ENCODE measurements at regions not wholly inside any gene's neighbourhood (a gene's known extent, or its start where the extent isn't known, plus 50 kb on each side); places are given as distances from the start of the nearest gene placed in this dataset.

DNA sequence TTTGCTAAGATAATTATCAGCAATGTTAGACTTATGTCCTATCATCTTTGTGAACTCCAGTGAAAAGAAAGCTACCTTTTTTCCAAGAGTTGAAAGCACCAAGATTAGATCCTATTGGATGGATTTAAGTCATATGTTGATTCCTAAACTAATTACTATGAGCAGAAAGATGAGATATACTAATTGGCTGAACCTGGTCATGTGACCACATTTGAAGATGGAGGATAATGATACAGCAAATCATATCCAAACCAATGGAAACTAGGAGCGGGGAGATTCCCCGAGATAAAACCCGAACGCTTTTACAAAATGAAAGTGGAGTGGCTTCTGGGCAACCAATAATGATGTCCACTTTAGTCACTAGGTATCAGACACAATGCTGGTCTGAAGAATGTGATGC, 1060.2 kb upstream of the EEF2KMT start:
- DNase-seq (ENCODE audit: low read depth in 1 of 2, low spot score in 1 of 2), result no peak

GRCh38 chr16:6155271-6155670, 1057.7 kb upstream of the EEF2KMT start:
- no peak for DNase-seq (ENCODE audit: low read depth in 1 of 2, low spot score in 1 of 2)

DNA sequence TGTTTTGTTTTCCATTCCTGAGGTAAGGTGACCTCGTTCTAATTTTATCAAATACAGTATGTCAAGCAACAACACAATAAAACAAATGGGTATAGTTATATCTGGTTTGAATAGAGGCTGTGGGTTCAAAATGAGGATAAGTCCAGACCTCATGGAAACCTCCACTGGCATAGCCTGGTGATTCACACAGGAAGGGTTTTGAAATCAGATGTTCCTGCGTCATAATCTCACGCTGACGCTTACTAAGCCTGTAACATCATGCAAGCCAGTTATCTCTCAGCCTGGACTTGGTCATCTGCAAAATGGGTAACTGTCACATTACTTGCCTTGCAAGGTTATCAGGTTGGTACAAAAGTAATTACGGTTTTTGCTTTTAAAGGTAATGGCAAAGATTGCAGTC, 1056.3 kb upstream of the EEF2KMT start:
- no peak for DNase-seq (ENCODE audit: low read depth in 1 of 2, low spot score in 1 of 2)

GRCh38 chr16:6149031-6149430, 1051.4 kb upstream of the EEF2KMT start:
- DNase-seq (ENCODE audit: low read depth in 1 of 2, low spot score in 1 of 2), result no peak

- DNase-seq (ENCODE audit: low read depth in 1 of 2, low spot score in 1 of 2), result no peak
Observed at GRCh38 chr16:6148361-6148760, 1050.8 kb upstream of the EEF2KMT start.

GRCh38 chr16:6146874-6147425, 1049.4 kb upstream of the EEF2KMT start:
- no peak for DNase-seq (ENCODE audit: low read depth in 1 of 2, low spot score in 1 of 2)

GRCh38 chr16:6146356-6146755, 1048.8 kb upstream of the EEF2KMT start:
- DNase-seq (ENCODE audit: low read depth in 1 of 2, low spot score in 1 of 2), result no peak

DNA sequence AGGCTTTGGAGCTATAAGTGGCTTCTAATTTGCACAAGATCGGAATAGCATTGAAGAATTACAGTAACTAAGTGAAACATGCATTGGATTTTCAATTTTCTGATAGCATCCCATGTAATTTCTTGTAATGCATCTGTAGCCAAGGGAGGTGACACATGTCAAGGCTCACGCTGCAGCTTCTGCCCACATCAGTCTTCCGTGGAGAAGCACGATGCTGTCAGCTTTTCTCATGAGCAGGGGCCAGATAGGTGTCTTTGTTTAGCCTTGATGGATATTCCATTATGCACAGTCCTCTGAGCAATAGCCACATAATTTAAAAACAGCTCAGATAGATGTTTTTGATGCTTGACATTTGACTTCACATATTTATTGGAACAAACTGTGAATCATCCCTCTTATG, 1046.9 kb upstream of the EEF2KMT start:
- no peak for DNase-seq (ENCODE audit: low read depth in 1 of 2, low spot score in 1 of 2)

- no peak for DNase-seq (ENCODE audit: low read depth in 1 of 2, low spot score in 1 of 2)
Observed at GRCh38 chr16:6143020-6143419, 1045.4 kb upstream of the EEF2KMT start.

- no peak for DNase-seq (ENCODE audit: low read depth in 1 of 2, low spot score in 1 of 2)
Observed at GRCh38 chr16:6133009-6133557, 1035.5 kb upstream of the EEF2KMT start.

DNA sequence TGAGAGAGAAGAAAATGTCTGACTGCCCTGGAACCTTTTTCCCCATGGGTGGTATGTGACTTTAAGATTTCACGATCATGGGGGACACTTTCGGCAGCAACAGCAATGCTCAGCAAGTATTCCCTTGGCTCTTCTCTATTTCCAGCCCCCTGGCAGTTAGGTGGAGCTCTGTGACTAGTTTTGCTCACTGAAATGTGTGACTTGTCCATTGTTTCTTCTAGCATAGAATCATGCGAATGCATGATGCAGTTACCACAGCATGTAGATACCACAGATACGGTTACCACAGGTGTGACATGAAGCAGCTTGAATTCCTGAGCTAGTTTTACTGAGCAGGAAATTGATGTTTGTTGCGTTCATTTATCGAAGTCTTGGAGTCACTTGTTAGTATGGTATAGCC, 1034.5 kb upstream of the EEF2KMT start:
- no peak for DNase-seq (ENCODE audit: low read depth in 1 of 2, low spot score in 1 of 2)

DNA sequence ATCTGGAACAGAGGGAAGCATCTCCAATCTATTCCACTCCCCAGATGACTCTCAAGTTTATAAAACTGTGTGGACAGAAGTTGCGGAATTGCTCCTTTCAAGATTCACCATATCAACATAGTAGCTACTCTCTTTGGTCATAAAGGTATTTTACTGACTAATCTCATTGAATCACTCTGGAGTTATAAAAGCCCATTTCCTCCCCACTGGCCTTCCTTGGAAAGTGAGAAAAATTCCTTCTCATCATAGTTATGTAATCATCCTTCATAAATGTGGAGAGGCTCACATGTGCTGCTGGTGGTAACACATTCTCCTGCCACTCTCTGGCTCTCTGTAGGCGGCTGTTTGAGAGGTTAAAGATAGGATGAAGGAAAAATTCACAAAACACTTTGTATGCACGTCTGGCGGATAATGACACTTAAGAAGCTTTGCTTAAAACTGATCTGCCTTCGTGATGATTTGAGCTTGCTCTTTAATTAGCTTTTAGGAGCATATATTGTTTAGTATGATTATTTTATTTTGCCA, 1034.0 kb upstream of the EEF2KMT start:
- DNase-seq (ENCODE audit: low read depth in 1 of 2, low spot score in 1 of 2), result no peak

GRCh38 chr16:6125483-6126259, 1028.1 kb upstream of the EEF2KMT start:
- DNase-seq (ENCODE audit: low read depth in 1 of 2, low spot score in 1 of 2), result no peak

DNA sequence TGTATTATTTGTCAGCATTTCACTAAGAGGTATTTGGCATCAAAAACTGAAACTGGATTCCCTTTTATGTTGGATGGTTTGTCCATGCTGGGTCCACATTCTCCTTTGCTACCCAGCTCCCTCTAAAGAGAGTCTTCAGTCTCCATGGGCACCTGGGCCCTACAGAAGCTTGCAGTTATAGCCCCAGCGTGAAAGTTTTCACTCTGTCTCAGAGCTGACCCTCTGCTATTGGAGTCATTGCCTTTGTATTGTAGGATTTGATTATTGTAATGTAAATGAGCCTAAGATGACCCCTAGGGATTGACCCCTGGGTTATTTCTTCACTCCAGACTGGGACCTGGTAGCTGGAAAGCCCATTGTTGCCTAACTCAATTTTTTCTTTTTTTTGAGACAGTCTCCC, 1026.5 kb upstream of the EEF2KMT start:
- DNase-seq (ENCODE audit: low read depth in 1 of 2, low spot score in 1 of 2), result no peak

DNA sequence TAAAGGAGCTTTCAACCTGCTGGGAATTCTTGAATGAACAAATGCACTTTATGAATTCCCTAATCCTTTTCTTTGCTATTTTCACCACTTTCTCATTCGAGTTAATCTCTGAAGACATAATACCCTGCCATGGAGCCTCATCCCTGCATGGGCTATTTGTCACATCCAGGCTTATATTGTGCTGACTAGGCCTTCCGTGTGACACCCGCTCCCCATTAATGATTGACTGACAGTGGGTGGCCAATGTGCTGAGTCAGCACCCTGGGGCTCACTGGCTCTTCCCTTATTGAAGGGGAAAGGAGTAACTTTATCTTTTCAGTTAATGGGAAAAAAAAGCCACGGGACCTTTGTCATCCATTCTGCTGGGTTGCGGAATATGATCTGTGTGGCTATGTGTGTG, 1024.8 kb upstream of the EEF2KMT start:
- DNase-seq (ENCODE audit: low read depth in 1 of 2, low spot score in 1 of 2), result no peak

DNA sequence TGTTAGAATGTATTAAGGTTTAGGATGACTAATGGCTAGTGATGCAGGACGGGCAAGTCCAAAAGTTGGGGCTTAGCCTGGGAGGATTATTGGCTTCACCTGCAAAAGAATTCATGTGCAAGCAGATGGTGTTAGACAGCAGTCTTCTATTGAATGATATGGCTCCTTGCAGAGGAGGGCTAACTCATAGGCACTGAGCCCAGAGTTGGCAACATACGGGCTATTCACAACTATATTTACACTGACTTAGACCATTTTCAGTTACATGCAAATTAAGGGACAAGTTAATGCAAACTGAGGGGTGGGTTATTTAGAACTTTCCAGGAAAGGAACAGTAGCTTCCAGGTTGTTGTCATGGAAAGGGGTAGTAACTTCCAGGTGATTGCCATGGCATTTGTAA, 1017.1 kb upstream of the EEF2KMT start:
- no peak for DNase-seq (ENCODE audit: low read depth in 1 of 2, low spot score in 1 of 2)

DNA sequence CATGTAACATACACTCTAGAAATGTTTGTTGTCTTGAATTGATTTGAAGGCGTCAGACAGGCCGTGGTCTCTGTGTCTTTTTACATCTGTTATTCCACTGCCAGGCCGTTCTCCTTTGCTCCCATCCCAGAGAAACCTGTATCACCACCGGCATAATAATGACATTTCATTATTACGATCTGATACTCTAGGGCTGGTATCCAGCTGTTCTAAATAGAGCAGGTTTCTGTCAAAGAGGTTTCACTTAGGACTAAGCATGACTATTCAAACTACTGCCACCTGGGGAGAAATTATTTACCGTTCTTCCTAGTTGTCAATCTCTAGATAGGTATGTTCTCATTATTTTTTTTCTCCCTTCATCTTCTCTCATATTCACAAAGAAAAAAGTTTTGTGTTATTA, 1016.2 kb upstream of the EEF2KMT start:
- DNase-seq (ENCODE audit: low read depth in 1 of 2, low spot score in 1 of 2), result no peak

DNA sequence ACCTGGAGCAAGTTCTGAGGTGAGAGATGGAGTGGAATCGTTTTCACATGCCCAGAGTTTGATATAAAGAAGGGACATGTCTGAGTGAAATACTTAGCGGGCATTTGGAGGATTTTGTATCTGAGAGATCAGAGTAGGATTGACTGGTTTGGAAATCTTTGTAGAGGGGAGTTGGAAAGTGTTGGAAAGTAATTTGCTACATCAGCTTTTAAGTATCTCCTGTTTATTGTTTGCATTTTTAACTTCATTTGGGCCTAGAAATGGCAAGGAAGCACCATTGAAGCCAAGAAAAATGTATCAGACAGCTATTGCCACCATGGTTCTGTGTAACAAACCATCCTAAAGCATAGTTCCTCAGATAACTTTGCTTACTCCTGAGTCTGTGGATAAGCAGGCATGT, 1015.1 kb upstream of the EEF2KMT start:
- DNase-seq (ENCODE audit: low read depth in 1 of 2, low spot score in 1 of 2), result no peak

- no peak for DNase-seq (ENCODE audit: low read depth in 1 of 2, low spot score in 1 of 2)
Observed at GRCh38 chr16:6111390-6111789, 1013.8 kb upstream of the EEF2KMT start.

DNA sequence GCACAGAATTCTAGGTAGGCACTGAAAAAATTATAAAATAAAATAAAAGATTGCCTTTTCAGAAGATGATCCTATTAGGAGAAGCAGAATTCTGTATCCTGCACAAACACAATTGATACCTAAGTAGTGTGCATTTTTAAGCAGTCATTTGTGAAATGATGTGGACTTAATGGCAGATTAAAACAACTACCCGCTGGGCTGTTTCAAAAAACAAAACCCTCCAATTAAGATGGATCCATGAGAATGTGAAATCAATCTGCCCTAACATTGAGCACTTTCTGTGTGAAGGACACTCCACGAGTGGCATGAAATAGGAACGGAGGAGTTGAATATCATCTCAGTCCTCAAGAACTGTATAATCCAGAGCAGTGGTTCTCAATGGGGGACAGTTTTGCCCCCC, 1012.8 kb upstream of the EEF2KMT start:
- no peak for DNase-seq (ENCODE audit: low read depth in 1 of 2, low spot score in 1 of 2)

- DNase-seq (ENCODE audit: low read depth in 1 of 2, low spot score in 1 of 2), result no peak
Observed at GRCh38 chr16:6106061-6106460, 1008.5 kb upstream of the EEF2KMT start.

DNA sequence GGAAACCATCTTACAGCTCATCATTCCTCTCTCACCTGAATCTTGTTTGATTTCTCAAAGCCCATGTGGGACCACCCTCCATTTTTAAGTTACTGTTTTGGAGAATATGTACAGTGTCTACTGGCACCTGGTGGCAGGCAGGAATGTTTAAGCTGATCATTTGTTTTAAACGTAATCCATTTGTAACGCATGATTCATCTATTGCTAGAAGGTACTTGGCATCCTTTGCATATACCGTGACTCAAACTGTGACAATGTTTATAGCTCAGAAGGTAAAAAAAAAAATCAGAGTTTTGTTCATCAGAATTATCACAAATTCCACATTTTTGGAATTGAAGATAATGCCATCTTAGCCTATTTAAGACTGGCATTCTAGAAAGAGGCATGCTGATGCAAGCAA, 1007.5 kb upstream of the EEF2KMT start:
- DNase-seq (ENCODE audit: low read depth in 1 of 2, low spot score in 1 of 2), result no peak

- DNase-seq (ENCODE audit: low read depth in 1 of 2, low spot score in 1 of 2), result no peak
Observed at GRCh38 chr16:6104428-6104827, 1006.8 kb upstream of the EEF2KMT start.

Measured in activated CD4-positive, alpha-beta T cell treated with anti-CD3 and anti-CD28 coated beads, Interleukin-2, amount 50 U/mL, for 24 hours (primary cell).